Right lobe of liver (tissue), 6 donors: ENCODE measurements at regions not wholly inside any gene's neighbourhood (a gene's known extent, or its start where the extent isn't known, plus 50 kb on each side); places are given as distances from the start of the nearest gene placed in this dataset.

Source experiments
- ATAC-seq, 4 donors: fragments of 200-7000 bp; cut with Tn5 transposase; one replicate each; pipeline ENCODE4 v1.9.1; 2020; ENCODE audit warnings: mild to moderate bottlenecking in 4 of 4, moderate library complexity in 4 of 4
- DNase-seq, 3 donors: peaks; one replicate each; pipeline ENCODE4 v3.0.0-alpha.2; 2020
- H3K27ac ChIP-seq, 3 donors: fragments of 200-600 bp; one replicate each; pipeline ENCODE4 v1.8.0; 2022
- H3K27me3 ChIP-seq, 2 donors: fragments of 200-600 bp; one replicate each; pipeline ENCODE4 v1.8.0; 2022
- H3K36me3 ChIP-seq, 4 donors: fragments of 200-600 bp; sonication (generic) in 1 of 4; one replicate each; pipeline versions ENCODE4 v1.5.1 to v1.8.0; 2017 to 2022; ENCODE audit warnings: control low read depth in 1 of 4
- H3K4me1 ChIP-seq, 4 donors: fragments of 200-600 bp; sonication (generic) in 1 of 4; one replicate each; pipeline versions ENCODE4 v1.5.1 to v1.8.0; 2017 to 2022; ENCODE audit warnings: control low read depth in 1 of 4
- H3K4me3 ChIP-seq, 3 donors: fragments of 200-600 bp; one replicate each; pipeline ENCODE4 v1.8.0; 2022
- H3K9me3 ChIP-seq, 4 donors: fragments of 200-600 bp; sonication (generic) in 1 of 4; one replicate each; pipeline versions ENCODE4 v1.5.1 to v1.8.0; 2017 to 2022; ENCODE audit warnings: control low read depth in 1 of 4
- POLR2A ChIP-seq: fragments of 450-650 bp; IDR thresholded peaks from one replicate; pipeline ENCODE4 v1.6.1; 2017; ENCODE audit warnings: antibody characterized with exemption, mild to moderate bottlenecking
- WGBS: methylation state at CpG from one replicate; pipeline ENCODE4 v1.1.6; 2018; ENCODE audit warnings: low coverage, low lambda C conversion rate; ENCODE audit not compliant: insufficient coverage; ENCODE audit errors: missing lambda C conversion rate; 5-methylcytosine and 5-hydroxymethylcytosine counted together
- intact Hi-C, 2 donors: fragments of 100-400 bp; cut with DNase I; formaldehyde crosslinking; loops; one replicate each; pipeline versions ENCODE4 v1.11.2 to v1.14.1; 2022
- TF ChIP-seq, protein P1 (sequence below), 4 donors: fragments of 200-600 bp in 3 of 4; fragments of 450-650 bp in 1 of 4; IDR thresholded peaks; one replicate each; pipeline versions ENCODE4 v1.5.1 to v1.8.0; 2016 to 2022; ENCODE audit warnings: antibody characterized with exemption in 4 of 4, mild to moderate bottlenecking in 2 of 4
- donor health status: DM: no; HTN: yes; CAD: no.
- donor health status: DM: no; HTN: no; CAD: no.
- donor health status: DM: no; HTN: no; CAD: no.
- donor health status: DM: no; HTN: yes; CAD: no.
- donor health status: DM: no; HTN: yes; CAD: no.

GRCh38 chr16:17622366-17622765 lies 151.6 kb upstream of the XYLT1 start:
- ATAC-seq (no peak), DNase-seq (no peak)
- H3K36me3 ChIP-seq, result no peaks in the 10 kb centered on the region
- H3K27me3 ChIP-seq, result no peaks in the 10 kb centered on the region
- no peak overlapping the region for H3K27ac ChIP-seq
- TF ChIP-seq POLR2A, result no peak
- TF ChIP-seq, protein P1, sequence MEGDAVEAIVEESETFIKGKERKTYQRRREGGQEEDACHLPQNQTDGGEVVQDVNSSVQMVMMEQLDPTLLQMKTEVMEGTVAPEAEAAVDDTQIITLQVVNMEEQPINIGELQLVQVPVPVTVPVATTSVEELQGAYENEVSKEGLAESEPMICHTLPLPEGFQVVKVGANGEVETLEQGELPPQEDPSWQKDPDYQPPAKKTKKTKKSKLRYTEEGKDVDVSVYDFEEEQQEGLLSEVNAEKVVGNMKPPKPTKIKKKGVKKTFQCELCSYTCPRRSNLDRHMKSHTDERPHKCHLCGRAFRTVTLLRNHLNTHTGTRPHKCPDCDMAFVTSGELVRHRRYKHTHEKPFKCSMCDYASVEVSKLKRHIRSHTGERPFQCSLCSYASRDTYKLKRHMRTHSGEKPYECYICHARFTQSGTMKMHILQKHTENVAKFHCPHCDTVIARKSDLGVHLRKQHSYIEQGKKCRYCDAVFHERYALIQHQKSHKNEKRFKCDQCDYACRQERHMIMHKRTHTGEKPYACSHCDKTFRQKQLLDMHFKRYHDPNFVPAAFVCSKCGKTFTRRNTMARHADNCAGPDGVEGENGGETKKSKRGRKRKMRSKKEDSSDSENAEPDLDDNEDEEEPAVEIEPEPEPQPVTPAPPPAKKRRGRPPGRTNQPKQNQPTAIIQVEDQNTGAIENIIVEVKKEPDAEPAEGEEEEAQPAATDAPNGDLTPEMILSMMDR (IDR thresholded peaks at IDR 0.05), result no peak
- H3K4me1 ChIP-seq, result no peaks in the 10 kb centered on the region
- H3K4me3 ChIP-seq, result no peak overlapping the region
- 40% methylated on average over 3 of the region's 3 CpGs for WGBS
- intact Hi-C loops, result no loop called here
- H3K9me3 ChIP-seq, result no peaks in the 10 kb centered on the region

GRCh38 chr16:17619261-17619660 lies 148.5 kb upstream of the XYLT1 start:
- Histone ChIP-seq H3K27ac (no peak overlapping the region), H3K27me3 (no peaks in the 10 kb centered on the region), H3K4me1 (no peaks in the 10 kb centered on the region), H3K36me3 (no peaks in the 10 kb centered on the region), H3K9me3 (no peaks in the 10 kb centered on the region), H3K4me3 (no peak overlapping the region)
- TF ChIP-seq POLR2A, result no peak
- TF ChIP-seq, protein P1 (IDR thresholded peaks at IDR 0.05), result no peak
- no peak for DNase-seq
- intact Hi-C loops, result no loop called here
- no peak for ATAC-seq
- WGBS, result 77% methylated on average over 8 of the region's 8 CpGs

DNA sequence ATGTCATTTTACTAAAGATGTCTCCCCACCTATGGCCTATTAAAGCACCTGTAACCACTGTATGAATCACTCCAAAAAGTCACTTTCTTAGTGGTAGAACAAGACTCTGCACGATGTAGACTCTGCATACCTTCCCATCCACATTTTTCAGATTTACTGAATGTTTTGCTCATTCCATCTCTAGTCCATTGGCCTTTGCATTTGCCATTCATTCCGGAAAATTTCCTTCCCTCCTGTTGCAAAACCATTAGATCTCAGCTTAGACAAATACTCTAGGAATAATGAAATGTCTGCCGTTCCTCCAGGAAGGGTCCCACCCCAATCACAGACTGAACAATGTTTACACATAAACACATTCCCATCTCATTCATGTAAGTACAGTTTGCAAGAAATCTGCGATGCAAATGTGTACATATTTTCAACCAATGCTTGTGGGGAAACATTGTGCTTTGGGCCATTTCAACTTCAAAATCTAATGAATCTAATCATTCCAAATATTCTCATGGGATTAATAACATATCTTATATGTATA lies 146.3 kb upstream of the XYLT1 start:
- 68% methylated on average over 4 of the region's 4 CpGs for WGBS
- intact Hi-C loops, result no loop called here
- H3K9me3 ChIP-seq, result no peaks in the 10 kb centered on the region
- no peaks in the 10 kb centered on the region for H3K27me3 ChIP-seq
- no peaks in the 10 kb centered on the region for H3K4me1 ChIP-seq
- H3K4me3 ChIP-seq, result no peak overlapping the region
- H3K27ac ChIP-seq, result no peak overlapping the region
- DNase-seq (no peak), ATAC-seq (no peak)
- H3K36me3 ChIP-seq, result no peaks in the 10 kb centered on the region
- TF ChIP-seq, protein P1 (IDR thresholded peaks at IDR 0.05), result no peak
- TF ChIP-seq POLR2A, result no peak

- H3K9me3 ChIP-seq, result no peaks in the 10 kb centered on the region
- DNase-seq (no peak), ATAC-seq (no peak)
- intact Hi-C loops, result no loop called here
- no peak overlapping the region for H3K27ac ChIP-seq
- WGBS, result 28% methylated on average over 3 of the region's 3 CpGs
- H3K27me3 ChIP-seq, result no peaks in the 10 kb centered on the region
- no peaks in the 10 kb centered on the region for H3K36me3 ChIP-seq
- H3K4me1 ChIP-seq, result no peaks in the 10 kb centered on the region
- TF ChIP-seq POLR2A, result no peak
- TF ChIP-seq, protein P1 (IDR thresholded peaks at IDR 0.05), result no peak
- H3K4me3 ChIP-seq, result no peak overlapping the region
Measured at GRCh38 chr16:17612336-17612735, 141.6 kb upstream of the XYLT1 start.

- ATAC-seq, result no peak
- Histone ChIP-seq H3K36me3 (no peaks in the 10 kb centered on the region), H3K9me3 (no peaks in the 10 kb centered on the region), H3K4me3 (no peak overlapping the region), H3K27ac (no peak overlapping the region), H3K27me3 (no peaks in the 10 kb centered on the region), H3K4me1 (no peaks in the 10 kb centered on the region)
- no peak for DNase-seq
- WGBS, result 34% methylated on average over 6 of the region's 6 CpGs
- intact Hi-C loops, result no loop called here
- TF ChIP-seq, protein P1 (IDR thresholded peaks at IDR 0.05), result no peak
- no peak for TF ChIP-seq POLR2A
Measured at GRCh38 chr16:17607609-17608008, 136.8 kb upstream of the XYLT1 start.
